ENCODE measurements at regions not wholly inside any gene's neighbourhood (a gene's known extent, or its start where the extent isn't known, plus 50 kb on each side); places are given as distances from the start of the nearest gene placed in this dataset.

- Histone ChIP-seq H3K27ac (peak overlapping the region in 1 of 2 experiments; percentile 27; a peak in 1 of 6 replicates), H3K4me2 (no peak overlapping the region), H3K4me3 (no peak overlapping the region), H3K4me1 (no peaks in the 10 kb centered on the region), H3K9me3 (no peaks in the 10 kb centered on the region)
- POLR2A ChIA-PET, result no interaction called here
- WGBS (ENCODE audit: missing lambda C conversion rate), result 79% methylated on average over 1 of the region's 1 CpG
- ATAC-seq (no peak), DNase-seq (ENCODE audit: low read depth in 1 of 2, low spot score in 1 of 2) (no peak), FAIRE-seq (no peak)
- CTCF ChIA-PET, result interaction anchor here (0.8 kb wide), 1 partner anchor 309 kb away, joined by 3 read pairs; no protein-coding TSS in a partner anchor
- TF ChIP-seq HOXB5 (CRISPR knock-in tag; IDR thresholded peaks at IDR 0.05) (no peak), CBX8 (IDR thresholded peaks at IDR 0.05) (no peak), TFCP2L1 (CRISPR knock-in tag; IDR thresholded peaks at IDR 0.05) (no peak), CHD2 (IDR thresholded peaks at IDR 0.05; ENCODE audit: low read length, partially characterized antibody) (no peak), USF2 (IDR thresholded peaks at IDR 0.05) (no peak), KDM1A (IDR thresholded peaks at IDR 0.05; ENCODE audit: low read depth) (no peak), ZSCAN20 (CRISPR knock-in tag; IDR thresholded peaks at IDR 0.05) (no peak), SMC3 (IDR thresholded peaks at IDR 0.05) (no peak), HEYL (CRISPR knock-in tag; IDR thresholded peaks at IDR 0.05) (no peak), POLR2AphosphoS2 (conservative IDR thresholded peaks at IDR 0.05; ENCODE audit: low read length) (no peak), MAFK (IDR thresholded peaks at IDR 0.05; ENCODE audit: partially characterized antibody) (no peak), EP300 (IDR thresholded peaks at IDR 0.05) (no peak), HDAC2 (IDR thresholded peaks at IDR 0.05) (no peak), HES2 (IDR thresholded peaks at IDR 0.05) (no peak)
- TF ChIP-seq, protein P1, sequence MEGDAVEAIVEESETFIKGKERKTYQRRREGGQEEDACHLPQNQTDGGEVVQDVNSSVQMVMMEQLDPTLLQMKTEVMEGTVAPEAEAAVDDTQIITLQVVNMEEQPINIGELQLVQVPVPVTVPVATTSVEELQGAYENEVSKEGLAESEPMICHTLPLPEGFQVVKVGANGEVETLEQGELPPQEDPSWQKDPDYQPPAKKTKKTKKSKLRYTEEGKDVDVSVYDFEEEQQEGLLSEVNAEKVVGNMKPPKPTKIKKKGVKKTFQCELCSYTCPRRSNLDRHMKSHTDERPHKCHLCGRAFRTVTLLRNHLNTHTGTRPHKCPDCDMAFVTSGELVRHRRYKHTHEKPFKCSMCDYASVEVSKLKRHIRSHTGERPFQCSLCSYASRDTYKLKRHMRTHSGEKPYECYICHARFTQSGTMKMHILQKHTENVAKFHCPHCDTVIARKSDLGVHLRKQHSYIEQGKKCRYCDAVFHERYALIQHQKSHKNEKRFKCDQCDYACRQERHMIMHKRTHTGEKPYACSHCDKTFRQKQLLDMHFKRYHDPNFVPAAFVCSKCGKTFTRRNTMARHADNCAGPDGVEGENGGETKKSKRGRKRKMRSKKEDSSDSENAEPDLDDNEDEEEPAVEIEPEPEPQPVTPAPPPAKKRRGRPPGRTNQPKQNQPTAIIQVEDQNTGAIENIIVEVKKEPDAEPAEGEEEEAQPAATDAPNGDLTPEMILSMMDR (IDR thresholded peaks at IDR 0.05), result no peak
Measured at GRCh38 chr12:46608431-46609272, 217.1 kb downstream of the SLC38A4 start.

DNA sequence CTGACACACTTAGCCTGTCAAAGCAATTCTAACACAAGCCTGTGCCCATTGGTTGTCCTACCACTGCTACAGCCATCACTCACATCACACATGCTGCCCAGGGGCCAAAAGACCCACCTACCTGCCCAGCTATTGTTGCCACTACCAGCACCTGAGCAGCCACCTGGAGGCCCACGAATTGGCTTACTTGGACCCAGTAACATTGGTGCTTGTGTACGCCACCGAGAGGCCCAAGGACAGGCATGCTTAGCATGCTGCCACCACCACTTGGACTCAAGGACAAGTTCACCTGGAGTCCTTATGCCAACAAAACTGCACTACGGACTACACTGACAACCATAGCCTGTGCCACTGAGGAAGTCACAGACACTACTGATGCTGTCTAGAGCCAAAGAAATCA lies 221.1 kb downstream of the SLC38A4 start:
- Histone ChIP-seq H3K27ac (no peak overlapping the region), H3K4me2 (no peak overlapping the region), H3K4me3 (no peak overlapping the region), H3K9me3 (peaks cover 3% of the 10 kb centered on the region; the same call in 1 of the 3 replicates), H3K4me1 (no peaks in the 10 kb centered on the region)
- no peak for DNase-seq (ENCODE audit: low read depth in 1 of 2, low spot score in 1 of 2)
- ChIA-PET CTCF (interaction anchor here (0.8 kb wide), 1 partner anchor 71 kb away, joined by 3 read pairs; no protein-coding TSS in a partner anchor), POLR2A (no interaction called here)
- TF ChIP-seq BHLHE40 (IDR thresholded peaks at IDR 0.05; ENCODE audit: low read depth, low read length) (no peak), ZC3H11A (IDR thresholded peaks at IDR 0.05) (no peak), CHD2 (IDR thresholded peaks at IDR 0.05; ENCODE audit: low read length, partially characterized antibody) (no peak), EHMT2 (IDR thresholded peaks at IDR 0.05; ENCODE audit: low read depth) (no peak)
- TF ChIP-seq, protein P2, sequence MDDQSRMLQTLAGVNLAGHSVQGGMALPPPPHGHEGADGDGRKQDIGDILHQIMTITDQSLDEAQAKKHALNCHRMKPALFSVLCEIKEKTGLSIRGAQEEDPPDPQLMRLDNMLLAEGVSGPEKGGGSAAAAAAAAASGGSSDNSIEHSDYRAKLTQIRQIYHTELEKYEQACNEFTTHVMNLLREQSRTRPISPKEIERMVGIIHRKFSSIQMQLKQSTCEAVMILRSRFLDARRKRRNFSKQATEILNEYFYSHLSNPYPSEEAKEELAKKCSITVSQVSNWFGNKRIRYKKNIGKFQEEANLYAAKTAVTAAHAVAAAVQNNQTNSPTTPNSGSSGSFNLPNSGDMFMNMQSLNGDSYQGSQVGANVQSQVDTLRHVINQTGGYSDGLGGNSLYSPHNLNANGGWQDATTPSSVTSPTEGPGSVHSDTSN (IDR thresholded peaks at IDR 0.05), result no peak
- no peak for FAIRE-seq
- no peak for ATAC-seq
- WGBS (ENCODE audit: missing lambda C conversion rate), result 80% methylated on average over 4 of the region's 4 CpGs

All from A549 (cell line).